ENCODE measurements at regions not wholly inside any gene's neighbourhood (a gene's known extent, or its start where the extent isn't known, plus 50 kb on each side); places are given as distances from the start of the nearest gene placed in this dataset.

GRCh38 chr10:37643187-37643586 is 214.2 kb downstream of the ZNF248 start:
- no peak for TF ChIP-seq POLR2A (IDR thresholded peaks at IDR 0.05)
- no peak for TF ChIP-seq CTCF (IDR thresholded peaks at IDR 0.05)

GRCh38 chr10:37640301-37640700 is 217.1 kb downstream of the ZNF248 start:
- Histone ChIP-seq H3K27ac (no peak overlapping the region), H3K4me1 (no peaks in the 10 kb centered on the region), H3K36me3 (no peaks in the 10 kb centered on the region), H3K9me3 (peaks cover 0 to 16% (median 0%) of the 10 kb centered on the region in 3 donors), H3K27me3 (no peaks in the 10 kb centered on the region), H3K4me3 (no peak overlapping the region)
- intact Hi-C loops (cut with DNase I) = no loop called here
- WGBS, 2 donors = 40 to 73% methylated on average over 2 to 3 of the region's 8 CpGs
- TF ChIP-seq CTCF (IDR thresholded peaks at IDR 0.05) = no peak
- no peak for DNase-seq

More at GRCh38 chr10:37643187-37643586, 214.2 kb downstream of the ZNF248 start:
- Histone ChIP-seq H3K27ac (no peak overlapping the region), H3K36me3 (no peaks in the 10 kb centered on the region), H3K4me3 (no peak overlapping the region), H3K4me1 (no peaks in the 10 kb centered on the region), H3K27me3 (no peaks in the 10 kb centered on the region), H3K9me3 (peaks cover 0 to 7% (median 0%) of the 10 kb centered on the region in 3 donors)
- no peak for DNase-seq
- intact Hi-C loops (cut with DNase I) = no loop called here
- WGBS, 2 donors = 71% methylated on average over 1 of the region's 1 CpG; no CpG with 5 or more reads in 1 of the 2 donors

- no peaks in the 10 kb centered on the region for H3K27me3 ChIP-seq
- WGBS, 2 donors = 28 to 78% methylated on average over 2 to 4 of the region's 5 CpGs
- TF ChIP-seq CTCF (IDR thresholded peaks at IDR 0.05) = no peak
- no peak for TF ChIP-seq POLR2A (IDR thresholded peaks at IDR 0.05)
- H3K4me1 ChIP-seq = no peaks in the 10 kb centered on the region
- intact Hi-C loops (cut with DNase I) = no loop called here
- H3K4me3 ChIP-seq = no peak overlapping the region
- H3K9me3 ChIP-seq = peaks cover 0 to 27% (median 0%) of the 10 kb centered on the region in 3 donors
- H3K36me3 ChIP-seq = no peaks in the 10 kb centered on the region
- H3K27ac ChIP-seq = no peak overlapping the region
- DNase-seq = no peak
Observed at GRCh38 chr10:37639200-37639599, 218.2 kb downstream of the ZNF248 start.

GRCh38 chr10:37638569-37638968 is 218.8 kb downstream of the ZNF248 start:
- Histone ChIP-seq H3K9me3 (peaks cover 0 to 31% (median 0%) of the 10 kb centered on the region in 3 donors), H3K4me3 (no peak overlapping the region), H3K4me1 (no peaks in the 10 kb centered on the region), H3K27me3 (no peaks in the 10 kb centered on the region), H3K36me3 (no peaks in the 10 kb centered on the region), H3K27ac (no peak overlapping the region)
- WGBS, 2 donors = 56 to 60% methylated on average over 1 of the region's 1 CpG
- intact Hi-C loops (cut with DNase I) = no loop called here
- TF ChIP-seq CTCF (IDR thresholded peaks at IDR 0.05) (no peak), POLR2A (IDR thresholded peaks at IDR 0.05) (no peak)
- no peak for DNase-seq

GRCh38 chr10:37634351-37634880 is 223.0 kb downstream of the ZNF248 start:
- 85 to 86% methylated on average over 9 to 12 of the region's 20 CpGs for WGBS, 2 donors
- TF ChIP-seq CTCF (IDR thresholded peaks at IDR 0.05) (no peak), POLR2A (IDR thresholded peaks at IDR 0.05) (no peak)
- intact Hi-C loops (cut with DNase I) = no loop called here

More at GRCh38 chr10:37634351-37634880, 223.0 kb downstream of the ZNF248 start:
- no peaks in the 10 kb centered on the region for H3K4me1 ChIP-seq
- no peaks in the 10 kb centered on the region for H3K27me3 ChIP-seq
- DNase-seq = no peak
- H3K27ac ChIP-seq = no peak overlapping the region
- no peaks in the 10 kb centered on the region for H3K36me3 ChIP-seq
- peaks cover 0 to 24% (median 0%) of the 10 kb centered on the region in 3 donors for H3K9me3 ChIP-seq
- no peak overlapping the region for H3K4me3 ChIP-seq
